ENCODE measurements at regions not wholly inside any gene's neighbourhood (a gene's known extent, or its start where the extent isn't known, plus 50 kb on each side); places are given as distances from the start of the nearest gene placed in this dataset.

- H3K27me3 Mint-ChIP-seq = peaks cover 5% of the 10 kb centered on the region
- no peaks in the 10 kb centered on the region for H3K4me1 Mint-ChIP-seq (ENCODE audit: low read depth)
- ATAC-seq = no peak
- no peak overlapping the region for H3K4me3 Mint-ChIP-seq
- H3K36me3 Mint-ChIP-seq (ENCODE audit: low read depth) = no peaks in the 10 kb centered on the region
- CTCF ChIA-PET = no interaction called here
- POLR2A ChIA-PET = no interaction called here
- TF ChIP-seq, protein P1, sequence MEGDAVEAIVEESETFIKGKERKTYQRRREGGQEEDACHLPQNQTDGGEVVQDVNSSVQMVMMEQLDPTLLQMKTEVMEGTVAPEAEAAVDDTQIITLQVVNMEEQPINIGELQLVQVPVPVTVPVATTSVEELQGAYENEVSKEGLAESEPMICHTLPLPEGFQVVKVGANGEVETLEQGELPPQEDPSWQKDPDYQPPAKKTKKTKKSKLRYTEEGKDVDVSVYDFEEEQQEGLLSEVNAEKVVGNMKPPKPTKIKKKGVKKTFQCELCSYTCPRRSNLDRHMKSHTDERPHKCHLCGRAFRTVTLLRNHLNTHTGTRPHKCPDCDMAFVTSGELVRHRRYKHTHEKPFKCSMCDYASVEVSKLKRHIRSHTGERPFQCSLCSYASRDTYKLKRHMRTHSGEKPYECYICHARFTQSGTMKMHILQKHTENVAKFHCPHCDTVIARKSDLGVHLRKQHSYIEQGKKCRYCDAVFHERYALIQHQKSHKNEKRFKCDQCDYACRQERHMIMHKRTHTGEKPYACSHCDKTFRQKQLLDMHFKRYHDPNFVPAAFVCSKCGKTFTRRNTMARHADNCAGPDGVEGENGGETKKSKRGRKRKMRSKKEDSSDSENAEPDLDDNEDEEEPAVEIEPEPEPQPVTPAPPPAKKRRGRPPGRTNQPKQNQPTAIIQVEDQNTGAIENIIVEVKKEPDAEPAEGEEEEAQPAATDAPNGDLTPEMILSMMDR (IDR thresholded peaks at IDR 0.05) = no peak
- intact Hi-C loops (cut with micrococcal nuclease) = no loop called here
- no peak for DNase-seq
- peaks cover 7% of the 10 kb centered on the region for H3K9me3 Mint-ChIP-seq
- no peak overlapping the region for H3K27ac Mint-ChIP-seq
Measured at GRCh38 chr1:5758000-5758858, 234.0 kb downstream of the NPHP4 start.

- Mint-ChIP-seq H3K9me3 (peaks cover 6% of the 10 kb centered on the region), H3K27me3 (peaks cover 5% of the 10 kb centered on the region), H3K4me3 (no peak overlapping the region), H3K36me3 (ENCODE audit: low read depth) (no peaks in the 10 kb centered on the region), H3K27ac (no peak overlapping the region), H3K4me1 (ENCODE audit: low read depth) (no peaks in the 10 kb centered on the region)
- ChIA-PET POLR2A (no interaction called here), CTCF (no interaction called here)
- DNase-seq = no peak
- ATAC-seq = no peak
- intact Hi-C loops (cut with micrococcal nuclease) = no loop called here
- TF ChIP-seq, protein P1 (IDR thresholded peaks at IDR 0.05) = no peak
Measured at GRCh38 chr1:5757187-5757805, 234.9 kb downstream of the NPHP4 start.

DNA sequence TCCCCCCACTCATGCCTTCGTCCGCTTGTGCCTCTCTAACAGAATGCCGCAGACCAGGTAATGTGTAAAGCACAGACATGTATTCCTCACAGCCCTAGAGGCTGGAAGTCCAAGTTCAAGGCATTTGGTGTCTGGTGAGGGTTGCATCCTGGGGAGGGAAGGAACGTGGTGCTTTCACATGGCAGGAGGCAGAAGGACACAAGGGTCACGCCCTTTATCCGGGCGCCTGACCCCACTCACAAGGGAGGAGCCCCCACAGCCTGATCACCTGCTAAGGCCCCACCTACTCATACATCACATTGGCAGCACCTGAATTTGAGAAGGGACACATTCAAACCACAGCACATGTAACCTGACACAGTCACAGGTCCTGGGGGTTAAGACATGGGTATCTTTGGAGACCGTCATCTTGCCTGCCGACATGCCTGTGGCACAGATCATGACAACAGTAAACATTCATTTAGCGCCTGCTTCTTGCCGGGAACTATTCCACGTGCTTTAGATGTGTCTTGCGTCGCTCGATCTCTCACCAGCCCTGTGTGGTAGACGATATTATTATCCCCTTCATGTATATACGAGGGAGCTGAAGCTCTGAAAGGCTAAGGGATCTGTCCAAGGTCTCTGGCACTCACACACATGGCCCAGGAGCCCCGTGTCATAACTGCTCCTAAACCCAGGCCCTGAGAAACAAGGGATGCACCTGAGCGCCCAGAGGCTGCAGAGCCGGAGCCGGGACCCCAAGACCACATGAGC lies 235.6 kb downstream of the NPHP4 start:
- peaks cover 5% of the 10 kb centered on the region for H3K27me3 Mint-ChIP-seq
- ChIA-PET CTCF (interaction anchor here (1.4 kb wide), 1 partner anchor 11 kb away, joined by 6 read pairs; no protein-coding TSS in a partner anchor), POLR2A (no interaction called here)
- ATAC-seq (no peak), DNase-seq (no peak)
- no peaks in the 10 kb centered on the region for H3K36me3 Mint-ChIP-seq (ENCODE audit: low read depth)
- peaks cover 6% of the 10 kb centered on the region for H3K9me3 Mint-ChIP-seq
- TF ChIP-seq, protein P1 (IDR thresholded peaks at IDR 0.05) = no peak
- H3K27ac Mint-ChIP-seq = no peak overlapping the region
- intact Hi-C loops (cut with micrococcal nuclease) = no loop called here
- H3K4me3 Mint-ChIP-seq = no peak overlapping the region
- no peaks in the 10 kb centered on the region for H3K4me1 Mint-ChIP-seq (ENCODE audit: low read depth)

GRCh38 chr1:5755552-5756125 lies 236.6 kb downstream of the NPHP4 start:
- ATAC-seq = no peak
- ChIA-PET POLR2A (no interaction called here), CTCF (interaction anchor here (1.4 kb wide), 1 partner anchor 10 kb away, joined by 6 read pairs; no protein-coding TSS in a partner anchor)
- DNase-seq = no peak
- no peak overlapping the region for H3K4me3 Mint-ChIP-seq
- intact Hi-C loops (cut with micrococcal nuclease) = no loop called here
- H3K9me3 Mint-ChIP-seq = peaks cover 6% of the 10 kb centered on the region
- H3K4me1 Mint-ChIP-seq (ENCODE audit: low read depth) = no peaks in the 10 kb centered on the region
- TF ChIP-seq, protein P1 (IDR thresholded peaks at IDR 0.05) = no peak
- no peaks in the 10 kb centered on the region for H3K36me3 Mint-ChIP-seq (ENCODE audit: low read depth)
- H3K27ac Mint-ChIP-seq = no peak overlapping the region
- peaks cover 5% of the 10 kb centered on the region for H3K27me3 Mint-ChIP-seq

All from activated CD8-positive, alpha-beta T cell treated with anti-CD3 and anti-CD28 coated beads for 36 hours (primary cell).